ENCODE measurements at regions not wholly inside any gene's neighbourhood (a gene's known extent, or its start where the extent isn't known, plus 50 kb on each side); places are given as distances from the start of the nearest gene placed in this dataset.

DNA sequence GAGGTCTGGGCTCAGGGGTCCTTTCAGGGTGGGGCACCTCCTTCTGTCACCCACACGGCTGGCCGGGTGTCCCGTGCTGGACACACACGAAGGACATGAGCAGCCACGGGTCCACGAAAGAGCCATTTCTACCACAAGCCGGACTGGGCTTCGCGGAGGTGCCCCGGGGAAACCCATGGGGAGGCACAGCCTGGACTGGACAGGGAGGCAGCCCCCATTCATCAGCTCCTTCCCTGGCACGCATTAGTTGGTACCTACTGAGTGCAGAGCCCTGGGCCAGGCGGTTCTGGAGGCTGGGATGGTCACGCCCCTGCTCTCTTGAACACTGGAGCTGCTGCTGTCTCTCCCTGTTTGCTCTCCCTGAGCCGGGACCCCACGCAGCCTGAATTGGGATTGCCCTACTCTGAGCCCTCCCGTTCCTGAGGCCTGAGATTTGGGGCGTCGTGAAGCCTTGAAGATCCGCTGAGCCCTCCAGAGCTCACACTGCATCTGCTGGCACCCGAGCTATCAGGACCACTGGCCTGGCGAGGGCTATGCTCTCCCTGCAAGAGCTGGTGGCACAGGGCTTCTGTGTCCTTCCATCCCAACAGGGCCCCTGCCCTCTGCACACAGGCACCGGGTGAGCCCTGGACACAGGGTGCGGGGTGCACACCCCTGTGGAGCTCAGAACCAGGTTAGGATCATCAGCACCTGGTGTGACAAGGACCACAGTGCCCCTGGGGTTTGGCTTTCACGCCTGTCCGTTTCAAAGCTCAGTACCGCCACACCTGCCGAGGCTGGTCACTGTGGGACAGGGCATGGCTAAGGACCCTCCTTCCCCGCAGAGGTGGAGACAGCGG lies 84.6 kb downstream of the MYEOV start:
- no peak for DNase-seq (ENCODE audit: low read depth in 2 of 2)

DNA sequence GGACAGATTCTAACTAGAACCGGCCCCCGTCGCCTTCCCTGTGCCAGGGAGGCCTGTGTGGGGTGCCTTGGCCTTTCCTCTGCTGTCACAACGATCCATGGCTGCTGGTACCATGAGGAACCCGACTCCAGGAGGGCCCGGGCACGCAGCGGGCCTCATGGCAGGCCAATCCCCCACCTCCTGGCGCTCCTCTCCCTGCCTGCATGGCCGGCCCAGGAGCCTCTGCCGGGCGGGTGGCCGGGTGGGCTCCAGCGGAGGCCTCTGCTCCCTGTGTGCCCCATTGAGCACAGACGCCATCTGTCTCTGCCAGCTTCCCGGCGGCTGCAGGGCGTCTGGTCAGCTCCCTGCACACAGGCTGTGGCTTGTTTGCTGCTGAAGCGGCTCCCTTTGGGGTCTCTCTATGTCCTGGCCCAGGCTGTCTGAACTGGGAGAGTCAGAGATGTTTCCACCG lies 86.5 kb downstream of the MYEOV start:
- DNase-seq (ENCODE audit: low read depth in 2 of 2) = no peak

DNA sequence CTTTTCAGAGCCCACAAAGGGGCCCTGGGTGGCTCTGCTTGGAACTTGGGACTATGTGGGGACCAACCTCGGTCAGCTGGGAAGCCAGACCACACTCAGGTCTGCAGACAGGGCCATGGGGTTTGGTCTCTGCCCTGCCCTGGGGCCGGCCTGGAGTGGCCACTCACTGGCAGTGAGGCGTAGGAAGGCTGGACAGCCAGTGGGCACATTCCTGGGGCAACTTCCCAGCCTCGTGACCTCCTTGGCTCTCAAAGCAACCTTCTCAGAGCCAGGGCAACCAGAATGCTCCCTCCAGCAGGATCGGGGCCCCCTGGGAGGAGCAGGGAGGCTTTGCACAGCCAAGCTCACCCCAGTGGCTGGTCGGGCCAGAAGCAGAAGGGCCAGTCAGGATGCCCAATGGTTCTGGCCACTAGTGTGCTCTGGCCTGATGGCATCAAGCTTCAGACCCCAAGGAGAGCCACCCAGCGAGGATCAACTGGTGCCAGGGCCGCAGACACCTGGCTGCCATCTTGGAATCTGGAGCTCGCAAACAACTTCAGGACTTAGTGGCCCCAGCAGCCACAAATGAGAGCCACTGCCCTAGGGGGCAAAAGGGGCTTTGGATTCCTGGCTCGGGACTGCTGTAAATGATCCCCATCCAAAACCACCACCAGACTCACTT lies 87.1 kb downstream of the MYEOV start:
- DNase-seq (ENCODE audit: low read depth in 2 of 2) = no peak

GRCh38 chr11:69381681-69382130 lies 87.8 kb downstream of the MYEOV start:
- no peak for DNase-seq (ENCODE audit: low read depth in 2 of 2)

DNA sequence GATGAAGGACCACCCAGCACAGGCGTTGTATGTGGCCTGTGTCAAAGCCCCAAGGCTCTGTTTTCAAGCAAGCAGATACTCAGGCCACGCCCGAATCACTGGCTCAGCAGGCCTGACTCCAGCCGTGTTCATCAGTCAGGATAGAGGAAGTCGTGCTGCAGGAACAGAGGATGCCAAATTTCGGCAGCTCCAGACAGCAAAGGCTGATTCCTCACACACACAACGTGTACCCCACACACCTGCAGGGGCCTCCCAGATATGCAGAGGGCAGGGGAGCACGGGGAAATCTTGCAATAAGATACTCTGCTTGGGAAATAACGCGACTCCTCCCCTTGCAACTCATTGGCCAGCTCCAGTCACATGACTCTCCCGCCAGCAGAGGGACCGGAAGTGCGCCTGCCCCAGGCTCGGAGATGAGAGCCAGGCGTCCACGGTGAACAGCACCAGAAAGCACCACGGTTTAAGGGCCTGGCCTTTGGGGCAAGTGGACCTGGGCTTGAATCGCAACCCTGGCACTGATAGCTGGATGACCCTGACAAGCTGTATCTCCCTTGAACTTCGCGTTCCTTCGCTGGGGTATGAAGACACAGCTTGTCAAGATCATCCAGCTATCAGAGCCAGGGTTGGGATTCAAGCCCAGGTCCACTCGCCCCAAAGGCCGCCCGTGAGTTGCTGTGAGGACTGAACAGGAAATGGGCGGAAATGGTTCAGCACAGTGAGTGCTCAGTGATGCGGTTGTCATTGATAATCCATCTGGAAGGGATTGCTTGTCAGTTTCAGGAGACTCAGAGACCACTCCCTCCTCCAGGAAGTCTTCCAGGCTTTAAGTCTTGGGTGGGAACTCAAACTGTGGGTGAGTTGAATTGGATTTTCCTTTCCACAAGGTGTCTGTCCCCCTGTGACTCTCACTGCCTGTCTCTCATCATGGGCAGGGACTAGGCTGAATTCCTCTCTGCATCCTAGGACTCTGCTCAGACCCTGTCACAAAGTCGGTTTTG lies 88.5 kb downstream of the MYEOV start:
- DNase-seq (ENCODE audit: low read depth in 2 of 2) = no peak

- no peak for DNase-seq (ENCODE audit: low read depth in 2 of 2)
Measured at GRCh38 chr11:69383372-69384250, 89.7 kb downstream of the MYEOV start.

- no peak for DNase-seq (ENCODE audit: low read depth in 2 of 2)
Measured at GRCh38 chr11:69384251-69385143, 90.5 kb downstream of the MYEOV start.

DNA sequence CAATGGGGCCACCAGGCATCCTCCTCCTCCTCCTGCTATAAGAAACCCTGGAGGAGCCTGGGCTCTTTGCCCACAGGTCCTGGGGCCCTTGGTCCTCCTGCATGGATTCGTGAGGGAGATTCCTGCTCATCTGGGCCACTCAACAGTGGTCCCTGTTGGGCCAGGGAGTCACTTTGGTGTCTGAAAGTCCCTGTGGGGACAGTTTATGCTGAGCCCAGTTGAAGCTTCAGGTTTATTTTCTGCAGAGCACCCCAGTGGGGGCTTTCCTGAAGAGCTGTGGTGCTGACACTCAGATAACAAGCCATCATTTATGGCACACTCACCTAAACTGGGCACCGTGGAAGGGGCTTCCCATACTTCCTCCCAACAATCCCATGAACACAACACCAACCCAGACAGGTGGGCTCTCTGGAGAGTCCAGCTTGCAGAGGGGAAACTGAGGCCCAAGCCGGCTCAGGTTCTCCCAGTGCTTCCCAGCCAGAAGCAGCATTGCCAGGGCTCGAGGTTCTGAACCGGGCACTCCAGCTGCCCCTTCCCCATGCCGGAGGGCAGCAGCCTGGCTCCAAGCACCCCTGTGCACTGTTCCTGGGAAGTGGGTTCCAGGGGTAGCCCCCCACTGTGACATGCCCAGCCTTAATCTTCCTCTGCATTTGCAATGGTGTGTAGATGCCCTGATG lies 91.3 kb downstream of the MYEOV start:
- DNase-seq (ENCODE audit: low read depth in 2 of 2) = no peak

DNA sequence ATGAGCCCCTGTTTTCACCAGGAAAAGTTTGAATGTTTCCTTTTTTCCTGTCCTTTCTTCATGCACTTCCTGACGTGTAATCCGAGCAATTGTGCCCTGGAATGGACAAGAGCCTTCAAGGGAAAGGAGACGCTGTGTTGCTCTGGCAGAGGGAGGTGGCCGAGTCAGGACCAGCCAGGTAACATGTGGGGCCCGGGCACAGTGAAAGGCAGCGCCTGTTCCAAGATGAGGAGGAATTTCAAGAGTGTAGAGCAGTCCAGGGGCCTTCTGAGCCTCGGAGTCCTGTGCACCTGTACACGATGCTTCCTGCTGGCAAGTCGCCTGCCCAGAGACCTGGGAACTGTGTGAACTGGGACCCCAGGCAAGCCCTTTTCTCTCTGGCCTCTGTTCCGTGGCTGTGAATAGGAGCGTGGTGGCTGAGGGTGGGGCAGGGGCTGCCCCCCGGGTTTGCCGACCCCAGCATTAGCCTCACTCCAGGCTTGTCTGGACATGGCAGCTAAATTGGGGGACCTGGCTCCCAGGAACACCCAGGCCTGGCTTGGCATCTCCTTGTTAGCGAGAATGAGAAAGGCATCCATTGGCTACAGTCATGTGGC lies 92.0 kb downstream of the MYEOV start:
- no peak for DNase-seq (ENCODE audit: low read depth in 2 of 2)

- DNase-seq (ENCODE audit: low read depth in 2 of 2) = no peak
Measured at GRCh38 chr11:69386594-69387408, 92.8 kb downstream of the MYEOV start.

DNA sequence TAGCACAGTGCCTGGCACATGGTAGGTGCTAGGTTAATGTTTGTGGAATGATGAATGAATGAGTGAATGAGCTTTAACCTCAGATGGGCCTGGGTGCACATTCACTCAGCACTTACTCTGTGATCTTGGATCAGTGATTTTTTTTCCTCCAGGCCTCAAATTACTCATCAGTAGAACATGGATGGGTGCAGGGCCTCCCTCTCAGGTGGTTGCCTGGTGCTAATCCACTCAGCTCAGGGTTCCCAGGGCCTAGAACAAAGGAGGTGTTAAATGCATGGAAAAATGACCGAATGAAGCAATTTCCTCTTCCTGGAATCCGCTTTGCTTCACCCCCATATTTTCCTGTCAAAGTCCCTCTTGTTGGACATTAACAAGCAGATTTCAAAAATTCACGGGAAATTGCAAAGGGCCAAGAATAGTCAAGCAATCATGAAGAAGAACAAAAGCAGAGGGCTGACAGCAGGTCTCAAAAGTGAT lies 93.5 kb downstream of the MYEOV start:
- no peak for DNase-seq (ENCODE audit: low read depth in 2 of 2)

- DNase-seq (ENCODE audit: low read depth in 2 of 2) = no peak
Measured at GRCh38 chr11:69388210-69388609, 93.3 kb upstream of the LINC01488 start.

- no peak for DNase-seq (ENCODE audit: low read depth in 2 of 2)
Measured at GRCh38 chr11:69388661-69389060, 92.8 kb upstream of the LINC01488 start.

DNA sequence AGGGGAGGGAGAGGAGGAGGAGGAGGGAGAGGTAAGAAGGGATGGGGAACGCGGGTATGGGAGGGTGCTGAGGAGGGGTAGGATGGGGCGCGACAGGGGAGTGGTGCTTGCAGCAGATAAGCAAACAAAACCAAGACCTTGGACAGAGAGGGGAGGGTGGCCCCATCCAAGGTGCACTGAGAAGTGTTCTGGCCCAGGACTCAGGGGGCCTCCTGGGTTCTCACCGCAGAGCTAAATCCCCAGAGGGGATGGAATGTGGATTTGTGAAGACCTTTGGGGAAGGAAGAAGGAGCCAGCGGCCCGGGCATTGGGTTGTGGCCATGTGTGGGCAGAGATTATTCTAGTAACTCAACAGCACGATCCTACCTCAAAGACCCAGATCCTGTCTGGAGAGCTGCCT lies 90.9 kb upstream of the LINC01488 start:
- no peak for DNase-seq (ENCODE audit: low read depth in 2 of 2)

DNA sequence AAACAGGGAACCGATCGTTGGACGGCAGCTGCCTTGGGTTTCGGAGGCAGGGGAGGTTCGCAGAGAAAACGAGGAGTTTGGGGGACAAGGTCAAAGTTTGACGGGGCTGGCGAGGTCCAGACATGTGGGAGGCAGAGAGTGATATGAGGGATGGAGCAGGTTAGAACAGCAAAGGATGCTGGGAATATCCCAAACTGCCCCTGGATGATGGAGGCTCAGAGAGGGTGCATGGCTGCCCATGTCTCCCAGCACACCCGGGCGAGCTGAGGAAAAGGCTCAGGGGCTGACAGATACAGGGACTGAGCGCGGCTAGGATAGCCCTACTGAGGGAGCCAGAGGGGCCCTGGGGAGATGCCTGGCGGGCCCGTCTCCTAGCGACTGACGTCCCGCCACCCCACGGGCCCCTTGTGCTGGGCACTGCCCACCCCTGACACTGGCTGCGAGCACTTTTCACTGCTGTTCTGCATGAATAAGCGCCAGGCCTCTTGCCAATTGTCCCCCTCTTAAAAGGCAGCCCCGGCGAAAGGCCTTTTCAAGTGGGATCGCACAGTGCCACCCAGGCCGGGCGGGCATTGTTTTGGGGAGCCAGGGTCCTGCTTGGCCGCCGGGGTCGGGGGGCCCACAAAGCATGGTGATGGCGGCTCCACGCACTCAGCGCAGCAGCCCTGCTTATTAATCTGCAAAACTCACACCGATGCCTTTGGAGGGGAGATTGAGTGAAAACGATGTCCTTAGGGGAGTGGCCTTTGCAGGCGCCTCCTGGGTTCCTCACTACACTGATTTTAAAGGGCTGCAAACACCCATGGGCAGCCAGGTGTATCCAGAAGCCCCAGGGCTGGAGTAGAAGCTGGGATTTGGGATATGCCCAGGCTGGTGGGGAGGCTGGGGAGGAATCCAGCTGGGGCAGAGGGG lies 90.0 kb upstream of the LINC01488 start:
- DNase-seq (ENCODE audit: low read depth in 2 of 2) = no peak

- no peak for DNase-seq (ENCODE audit: low read depth in 2 of 2)
Measured at GRCh38 chr11:69392104-69392653, 89.3 kb upstream of the LINC01488 start.
